ELF-1 (cell line): ENCODE measurements at regions not wholly inside any gene's neighbourhood (a gene's known extent, or its start where the extent isn't known, plus 50 kb on each side); places are given as distances from the start of the nearest gene placed in this dataset.
"Not testable (repeated sequence)": the region's sequence is repeated elsewhere in the genome, so short reads cannot be mapped to it uniquely, and the experiment has no call there.

Source experiments
- DNase-seq: peaks from one replicate; pipeline ENCODE4 v3.0.0-alpha.2; 2016; ENCODE audit warnings: low read depth, low spot score

GRCh38 chr4:126124818-126125217, 810.1 kb downstream of the FAT4 start:
- no peak for DNase-seq

- no peak for DNase-seq
These were observed 815.5 kb downstream of the FAT4 start for GRCh38 chr4:126130215-126130614.

- DNase-seq, result no peak
These were observed 822.4 kb downstream of the FAT4 start for GRCh38 chr4:126136922-126137781.

- no peak for DNase-seq
These were observed 823.0 kb downstream of the FAT4 start for GRCh38 chr4:126137782-126138170.

- no peak for DNase-seq
These were observed 829.9 kb downstream of the FAT4 start for GRCh38 chr4:126144543-126145237.

GRCh38 chr4:126168484-126168883, 853.7 kb downstream of the FAT4 start:
- no peak for DNase-seq

- DNase-seq, result no peak
These were observed 857.4 kb downstream of the FAT4 start for GRCh38 chr4:126172126-126172525.

GRCh38 chr4:126174627-126175026, 859.9 kb downstream of the FAT4 start:
- DNase-seq, result no peak

- DNase-seq, result no peak
These were observed 865.9 kb downstream of the FAT4 start for GRCh38 chr4:126180642-126181041.

GRCh38 chr4:126182336-126182735, 867.6 kb downstream of the FAT4 start:
- no peak for DNase-seq

- no peak for DNase-seq
These were observed 868.0 kb downstream of the FAT4 start for GRCh38 chr4:126182786-126183185.

GRCh38 chr4:126183206-126183605, 868.5 kb downstream of the FAT4 start:
- no peak for DNase-seq

GRCh38 chr4:126191536-126191935, 876.8 kb downstream of the FAT4 start:
- DNase-seq, result peak; percentile 13

GRCh38 chr4:126192506-126192905, 877.8 kb downstream of the FAT4 start:
- peak; percentile 78 for DNase-seq

GRCh38 chr4:126201251-126202138, 886.7 kb downstream of the FAT4 start:
- DNase-seq, result not testable (repeated sequence)

GRCh38 chr4:126202226-126202625, 887.5 kb downstream of the FAT4 start:
- DNase-seq, result no peak

GRCh38 chr4:126207910-126208309, 893.2 kb downstream of the FAT4 start:
- no peak for DNase-seq

- no peak for DNase-seq
These were observed 894.4 kb downstream of the FAT4 start for GRCh38 chr4:126209147-126209546.

- DNase-seq, result peak; percentile 5
These were observed 899.2 kb downstream of the FAT4 start for GRCh38 chr4:126213996-126214395.

GRCh38 chr4:126215759-126216158, 901.0 kb downstream of the FAT4 start:
- DNase-seq, result no peak

- no peak for DNase-seq
These were observed 901.9 kb downstream of the FAT4 start for GRCh38 chr4:126216611-126217010.

GRCh38 chr4:126221282-126221681, 906.5 kb downstream of the FAT4 start:
- DNase-seq, result no peak
